Testis (tissue), 2 donors: ENCODE measurements at regions not wholly inside any gene's neighbourhood (a gene's known extent, or its start where the extent isn't known, plus 50 kb on each side); places are given as distances from the start of the nearest gene placed in this dataset.

Source experiments
- POLR2A ChIP-seq: fragments of 450-650 bp; IDR thresholded peaks from one replicate; pipeline ENCODE4 v1.6.1; 2017; ENCODE audit warnings: antibody characterized with exemption, mild to moderate bottlenecking, moderate library complexity
- TF ChIP-seq, protein P1 (sequence below), 3 experiments: fragments of 450-650 bp in 2 of 3; fragments of 200-600 bp in 1 of 3; sonication (generic) in 1 of 3; IDR thresholded peaks; one replicate each; pipeline ENCODE4 v1.5.1; 2016 to 2019; ENCODE audit warnings: antibody characterized with exemption in 3 of 3, mild to moderate bottlenecking in 2 of 3, moderate library complexity in 1 of 3

DNA sequence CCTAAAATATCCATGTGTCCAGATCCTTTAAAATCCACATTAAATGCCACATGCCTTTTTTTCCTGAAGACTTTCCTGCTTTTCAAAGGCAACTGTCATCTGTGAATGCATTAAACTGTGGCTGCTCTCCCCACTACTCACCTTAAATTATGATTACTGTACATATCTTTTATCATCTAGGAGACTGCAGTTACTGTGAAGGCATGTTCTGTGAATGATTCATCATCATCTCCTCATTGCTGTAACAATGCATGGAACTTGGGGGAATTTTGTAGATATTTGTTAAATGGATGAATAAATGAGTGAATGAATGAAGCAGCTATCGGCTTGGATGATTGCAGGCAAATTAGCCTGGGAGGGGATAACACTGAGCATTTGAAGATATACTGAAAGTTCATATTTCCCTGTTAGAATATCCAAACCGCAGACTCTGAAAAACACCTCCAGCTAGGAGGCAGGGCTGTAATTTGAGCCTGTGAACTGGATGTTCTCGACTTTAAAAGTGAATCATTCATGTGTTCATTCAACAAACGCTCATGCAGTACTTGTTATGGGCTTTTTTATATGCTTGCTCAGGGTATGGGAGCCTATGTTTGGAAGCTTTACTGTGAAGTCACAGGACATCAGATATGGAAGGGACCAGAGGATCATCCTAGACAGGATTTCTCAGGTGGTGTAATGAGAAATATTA is 519.2 kb downstream of the KIF4B start:
- TF ChIP-seq, protein P1, sequence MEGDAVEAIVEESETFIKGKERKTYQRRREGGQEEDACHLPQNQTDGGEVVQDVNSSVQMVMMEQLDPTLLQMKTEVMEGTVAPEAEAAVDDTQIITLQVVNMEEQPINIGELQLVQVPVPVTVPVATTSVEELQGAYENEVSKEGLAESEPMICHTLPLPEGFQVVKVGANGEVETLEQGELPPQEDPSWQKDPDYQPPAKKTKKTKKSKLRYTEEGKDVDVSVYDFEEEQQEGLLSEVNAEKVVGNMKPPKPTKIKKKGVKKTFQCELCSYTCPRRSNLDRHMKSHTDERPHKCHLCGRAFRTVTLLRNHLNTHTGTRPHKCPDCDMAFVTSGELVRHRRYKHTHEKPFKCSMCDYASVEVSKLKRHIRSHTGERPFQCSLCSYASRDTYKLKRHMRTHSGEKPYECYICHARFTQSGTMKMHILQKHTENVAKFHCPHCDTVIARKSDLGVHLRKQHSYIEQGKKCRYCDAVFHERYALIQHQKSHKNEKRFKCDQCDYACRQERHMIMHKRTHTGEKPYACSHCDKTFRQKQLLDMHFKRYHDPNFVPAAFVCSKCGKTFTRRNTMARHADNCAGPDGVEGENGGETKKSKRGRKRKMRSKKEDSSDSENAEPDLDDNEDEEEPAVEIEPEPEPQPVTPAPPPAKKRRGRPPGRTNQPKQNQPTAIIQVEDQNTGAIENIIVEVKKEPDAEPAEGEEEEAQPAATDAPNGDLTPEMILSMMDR (IDR thresholded peaks at IDR 0.05), result no peak
- no peak for TF ChIP-seq POLR2A
